Head of caudate nucleus (tissue), 42 donors: ENCODE measurements at regions not wholly inside any gene's neighbourhood (a gene's known extent, or its start where the extent isn't known, plus 50 kb on each side); places are given as distances from the start of the nearest gene placed in this dataset.
A peak's percentile ranks its signal among the peaks of the same experiment; 100 is the strongest.
"Not testable (repeated sequence)": the region's sequence is repeated elsewhere in the genome, so short reads cannot be mapped to it uniquely, and the experiment has no call there.

Experiments
- DNase-seq, 42 donors: peaks; one replicate each; pipeline versions ENCODE4 v3.0.0 to v3.0.0-alpha.2; 2020 to 2021; ENCODE audit warnings: mixed read lengths in 7 of 42
- intact Hi-C: fragments of 100-400 bp; cut with DNase I; formaldehyde crosslinking; loops from one replicate; pipeline ENCODE4 v1.15.0; 2022

- intact Hi-C loops, result no loop called here
- DNase-seq, result no peak
Observed at GRCh38 chr14:82778601-82779000, 1244.9 kb upstream of the SEL1L start.

GRCh38 chr14:82779301-82779700, 1245.6 kb upstream of the SEL1L start:
- DNase-seq, result no peak
- intact Hi-C loops, result no loop called here

GRCh38 chr14:82785756-82786482, 1252.3 kb upstream of the SEL1L start:
- no peak for DNase-seq
- intact Hi-C loops, result no loop called here

- no peak for DNase-seq
- intact Hi-C loops, result no loop called here
Observed at GRCh38 chr14:82786483-82786880, 1252.8 kb upstream of the SEL1L start.

GRCh38 chr14:82796086-82796485, 1262.4 kb upstream of the SEL1L start:
- DNase-seq, result no peak
- intact Hi-C loops, result no loop called here

GRCh38 chr14:82798276-82798675, 1264.6 kb upstream of the SEL1L start:
- intact Hi-C loops, result no loop called here
- no peak for DNase-seq

- intact Hi-C loops, result no loop called here
- DNase-seq, result no peak
Observed at GRCh38 chr14:82805892-82806825, 1272.5 kb upstream of the SEL1L start.

- intact Hi-C loops, result no loop called here
- no peak for DNase-seq
Observed at GRCh38 chr14:82811246-82811645, 1277.6 kb upstream of the SEL1L start.

GRCh38 chr14:82814339-82814738, 1280.7 kb upstream of the SEL1L start:
- DNase-seq, intact Hi-C loops: not testable (repeated sequence)

GRCh38 chr14:82830596-82830995, 1296.9 kb upstream of the SEL1L start:
- intact Hi-C loops, result no loop called here
- no peak for DNase-seq

- intact Hi-C loops, result no loop called here
- DNase-seq, result no peak
Observed at GRCh38 chr14:82836256-82836950, 1302.8 kb upstream of the SEL1L start.

GRCh38 chr14:82837611-82838140, 1304.0 kb upstream of the SEL1L start:
- intact Hi-C loops, result no loop called here
- DNase-seq, result no peak

GRCh38 chr14:82850576-82850975, 1316.9 kb upstream of the SEL1L start:
- intact Hi-C loops, result no loop called here
- no peak for DNase-seq

- no peak for DNase-seq
- intact Hi-C loops, result no loop called here
Observed at GRCh38 chr14:82854131-82854530, 1320.5 kb upstream of the SEL1L start.

GRCh38 chr14:82854901-82855300, 1321.2 kb upstream of the SEL1L start:
- no peak for DNase-seq

GRCh38 chr14:82855912-82856391, 1322.3 kb upstream of the SEL1L start:
- intact Hi-C loops, result no loop called here
- DNase-seq, result peak in 10 of 42 donors; percentile 8 to 48 (median 24)

More at GRCh38 chr14:82854901-82855300, 1321.2 kb upstream of the SEL1L start:
- intact Hi-C loops, result no loop called here

GRCh38 chr14:82861313-82861712, 1327.7 kb upstream of the SEL1L start:
- intact Hi-C loops, result no loop called here

GRCh38 chr14:82872494-82872893, 1338.8 kb upstream of the SEL1L start:
- DNase-seq, result peak in 18 of 42 donors; percentile 1 to 50 (median 18)
- intact Hi-C loops, result no loop called here

More at GRCh38 chr14:82861313-82861712, 1327.7 kb upstream of the SEL1L start:
- no peak for DNase-seq

- DNase-seq, result peak in 4 of 42 donors; percentile 9 to 40 (median 10)
- intact Hi-C loops, result no loop called here
Observed at GRCh38 chr14:82878951-82879350, 1345.3 kb upstream of the SEL1L start.
